PC-9 (cell line): ENCODE measurements at regions not wholly inside any gene's neighbourhood (a gene's known extent, or its start where the extent isn't known, plus 50 kb on each side); places are given as distances from the start of the nearest gene placed in this dataset.

Experiments
- CTCF ChIP-seq: fragments of 200-600 bp; sonication (generic); conservative IDR thresholded peaks from 2 replicates; pipeline ENCODE4 v1.6.1; 2017; ENCODE audit warnings: mixed run types, antibody characterized with exemption, mild to moderate bottlenecking, moderate library complexity
- EZH2 ChIP-seq: fragments of 200-600 bp; sonication (generic); IDR thresholded peaks from 2 replicates; pipeline ENCODE4 v1.8.0; 2017; ENCODE audit warnings: antibody characterized with exemption, low read depth

- TF ChIP-seq CTCF (peak; percentile 79), EZH2 (no peak)
Measured at GRCh38 chr3:174397848-174398247, 461.3 kb upstream of the NAALADL2 start.
